ENCODE measurements at regions not wholly inside any gene's neighbourhood (a gene's known extent, or its start where the extent isn't known, plus 50 kb on each side); places are given as distances from the start of the nearest gene placed in this dataset.
"Not testable (repeated sequence)": the region's sequence is repeated elsewhere in the genome, so short reads cannot be mapped to it uniquely, and the experiment has no call there.

- peak in 3 of 4 donors; percentile 24 to 60 (median 28) for TF ChIP-seq CTCF (IDR thresholded peaks at IDR 0.05)
- not testable (repeated sequence) for TF ChIP-seq POLR2A (IDR thresholded peaks at IDR 0.05)
Measured at GRCh38 chr20:30585244-30585796, 672.1 kb upstream of the DEFB115 start.
